ENCODE measurements at regions not wholly inside any gene's neighbourhood (a gene's known extent, or its start where the extent isn't known, plus 50 kb on each side); places are given as distances from the start of the nearest gene placed in this dataset.

DNA sequence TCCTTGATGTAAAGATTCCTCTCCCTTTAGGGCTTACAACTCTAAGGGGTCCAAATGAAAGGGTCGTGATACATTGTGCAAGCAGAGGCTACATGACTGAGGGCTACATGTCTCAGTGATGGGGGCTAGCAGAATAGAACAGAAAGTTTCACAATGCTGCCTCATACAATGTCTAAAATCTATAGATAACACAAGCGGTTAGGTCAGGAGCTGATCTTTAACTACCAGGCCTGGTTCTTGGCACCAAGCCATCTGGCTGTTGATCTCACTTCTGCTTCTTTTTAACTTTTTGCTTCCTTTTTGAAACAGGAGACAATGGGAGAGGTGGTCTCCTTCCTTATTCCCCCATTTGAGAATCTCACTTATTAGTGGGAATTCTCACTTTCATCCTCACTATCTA lies 710.2 kb downstream of the AMY1C start:
- no peaks in the 10 kb centered on the region for H3K4me1 ChIP-seq (ENCODE audit: control insufficient read depth, insufficient read depth, low read depth, low read length)
- H2BK15ac ChIP-seq (ENCODE audit: low read depth, poor library complexity, severe bottlenecking) = no peak overlapping the region
- no peaks in the 10 kb centered on the region for H3K79me1 ChIP-seq (replicated peaks; ENCODE audit: low read length, poor library complexity, severe bottlenecking)
- no peaks in the 10 kb centered on the region for H3K27me3 ChIP-seq (ENCODE audit: control insufficient read depth in 1 of 2, insufficient read depth in 1 of 2, low read length in 2 of 2)
- peaks cover 28% of the 10 kb centered on the region for H3K9me3 ChIP-seq (ENCODE audit: control insufficient read depth, low read length)
- H3K18ac ChIP-seq (ENCODE audit: low read depth in 1 of 2, low read length in 2 of 2) = no peak overlapping the region
- H3K4me3 ChIP-seq (ENCODE audit: insufficient read depth in 1 of 2, low read depth in 1 of 2, low read length in 2 of 2) = no peak overlapping the region
- no peak overlapping the region for H3K27ac ChIP-seq (ENCODE audit: low read length, poor library complexity, severe bottlenecking)
- H3K4me2 ChIP-seq (ENCODE audit: low read length, poor library complexity, severe bottlenecking) = no peak overlapping the region
- no peak overlapping the region for H3K14ac ChIP-seq (ENCODE audit: low read length in 2 of 2)
- H3K36me3 ChIP-seq (ENCODE audit: control insufficient read depth in 1 of 2, insufficient read depth in 2 of 2, low read depth in 1 of 2, low read length in 2 of 2) = no peaks in the 10 kb centered on the region
- no peak overlapping the region for H2BK5ac ChIP-seq (ENCODE audit: low read depth, low read length, poor library complexity, severe bottlenecking)
- H2BK12ac ChIP-seq (ENCODE audit: low read length in 2 of 2) = no peak overlapping the region
- no peak overlapping the region for H3K9ac ChIP-seq (ENCODE audit: low read length)
- no peak overlapping the region for H2BK120ac ChIP-seq (ENCODE audit: low read depth, low read length)
- no peak overlapping the region for H4K91ac ChIP-seq (ENCODE audit: low read length)
- no peak overlapping the region for H3K4ac ChIP-seq (ENCODE audit: low read depth in 1 of 2, low read length in 2 of 2)
- no peak overlapping the region for H2AK5ac ChIP-seq (ENCODE audit: low read length, severe bottlenecking)
- DNase-seq = no peak
- no peak overlapping the region for H4K8ac ChIP-seq (ENCODE audit: low read length)
- H2AFZ ChIP-seq (ENCODE audit: low read depth, low read length) = no peak overlapping the region
- no peak overlapping the region for H3K23ac ChIP-seq (ENCODE audit: low read length in 2 of 2)
- WGBS = 100% methylated on average over 1 of the region's 2 CpGs

DNA sequence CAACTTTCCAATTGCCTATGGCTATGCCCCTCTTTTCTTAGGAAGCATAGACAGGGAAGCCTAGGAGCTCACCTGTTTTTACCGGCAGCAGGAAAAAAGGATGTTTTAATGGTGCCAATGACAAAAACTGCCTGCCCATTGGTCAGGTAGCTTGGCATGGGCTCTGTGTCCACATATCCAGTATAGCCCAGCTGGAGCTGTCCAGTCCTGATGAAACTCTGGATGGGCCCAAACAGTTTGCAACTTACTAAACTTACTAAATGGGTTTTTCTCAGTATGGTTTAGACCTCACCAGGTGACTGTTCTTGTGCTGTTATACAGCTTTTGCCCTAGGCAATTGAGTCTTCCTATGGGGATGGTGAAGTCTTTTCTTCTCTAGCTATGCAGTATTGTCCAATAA lies 711.2 kb downstream of the AMY1C start:
- no peaks in the 10 kb centered on the region for H3K27me3 ChIP-seq (ENCODE audit: control insufficient read depth in 1 of 2, insufficient read depth in 1 of 2, low read length in 2 of 2)
- H2BK120ac ChIP-seq (ENCODE audit: low read depth, low read length) = no peak overlapping the region
- no peak for DNase-seq
- 100% methylated on average over 1 of the region's 1 CpG for WGBS
- no peak overlapping the region for H4K8ac ChIP-seq (ENCODE audit: low read length)
- H2AK5ac ChIP-seq (ENCODE audit: low read length, severe bottlenecking) = no peak overlapping the region
- H3K36me3 ChIP-seq (ENCODE audit: control insufficient read depth in 1 of 2, insufficient read depth in 2 of 2, low read depth in 1 of 2, low read length in 2 of 2) = no peaks in the 10 kb centered on the region
- H2BK12ac ChIP-seq (ENCODE audit: low read length in 2 of 2) = no peak overlapping the region
- no peak overlapping the region for H3K27ac ChIP-seq (ENCODE audit: low read length, poor library complexity, severe bottlenecking)
- H3K4ac ChIP-seq (ENCODE audit: low read depth in 1 of 2, low read length in 2 of 2) = no peak overlapping the region
- no peaks in the 10 kb centered on the region for H3K79me1 ChIP-seq (replicated peaks; ENCODE audit: low read length, poor library complexity, severe bottlenecking)
- no peak overlapping the region for H3K14ac ChIP-seq (ENCODE audit: low read length in 2 of 2)
- H3K23ac ChIP-seq (ENCODE audit: low read length in 2 of 2) = no peak overlapping the region
- H3K9me3 ChIP-seq (ENCODE audit: control insufficient read depth, low read length) = peaks cover 22% of the 10 kb centered on the region
- no peak overlapping the region for H4K91ac ChIP-seq (ENCODE audit: low read length)
- no peak overlapping the region for H3K9ac ChIP-seq (ENCODE audit: low read length)
- H2BK5ac ChIP-seq (ENCODE audit: low read depth, low read length, poor library complexity, severe bottlenecking) = no peak overlapping the region
- no peaks in the 10 kb centered on the region for H3K4me1 ChIP-seq (ENCODE audit: control insufficient read depth, insufficient read depth, low read depth, low read length)
- no peak overlapping the region for H3K4me3 ChIP-seq (ENCODE audit: insufficient read depth in 1 of 2, low read depth in 1 of 2, low read length in 2 of 2)
- no peak overlapping the region for H2AFZ ChIP-seq (ENCODE audit: low read depth, low read length)
- no peak overlapping the region for H3K4me2 ChIP-seq (ENCODE audit: low read length, poor library complexity, severe bottlenecking)
- H3K18ac ChIP-seq (ENCODE audit: low read depth in 1 of 2, low read length in 2 of 2) = no peak overlapping the region
- H2BK15ac ChIP-seq (ENCODE audit: low read depth, poor library complexity, severe bottlenecking) = no peak overlapping the region

DNA sequence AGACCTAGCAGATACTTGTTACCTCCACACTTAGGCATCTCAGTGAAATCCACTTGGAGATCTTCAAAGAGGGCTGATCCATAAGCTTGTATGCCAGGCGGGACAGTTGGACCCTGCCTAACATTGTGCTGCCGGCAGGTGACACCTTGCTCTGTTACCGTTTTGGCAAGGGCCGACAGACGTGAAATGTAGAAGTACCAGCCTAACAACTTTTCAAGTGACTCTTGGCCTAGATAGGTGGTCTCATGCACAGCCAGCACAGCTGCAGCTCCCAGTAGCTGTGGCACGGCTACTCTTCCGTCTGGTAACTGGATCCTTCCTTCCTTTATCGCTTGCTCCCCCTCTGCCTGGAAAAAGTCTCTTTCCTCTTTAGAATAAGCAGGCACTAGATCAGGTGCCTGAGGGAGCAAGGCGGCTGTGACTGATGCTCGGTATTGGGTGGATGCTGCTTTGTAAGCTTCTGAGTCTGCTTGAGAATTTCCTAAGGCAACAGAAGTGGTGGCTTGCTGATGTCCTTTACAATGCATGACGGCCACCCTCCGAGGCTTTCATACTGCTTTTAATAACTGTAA lies 713.5 kb downstream of the AMY1C start:
- H3K4me3 ChIP-seq (ENCODE audit: insufficient read depth in 1 of 2, low read depth in 1 of 2, low read length in 2 of 2) = no peak overlapping the region
- no peak overlapping the region for H2BK12ac ChIP-seq (ENCODE audit: low read length in 2 of 2)
- H3K79me1 ChIP-seq (replicated peaks; ENCODE audit: low read length, poor library complexity, severe bottlenecking) = no peaks in the 10 kb centered on the region
- H2BK120ac ChIP-seq (ENCODE audit: low read depth, low read length) = no peak overlapping the region
- DNase-seq = no peak
- no peaks in the 10 kb centered on the region for H3K4me1 ChIP-seq (ENCODE audit: control insufficient read depth, insufficient read depth, low read depth, low read length)
- no peaks in the 10 kb centered on the region for H3K27me3 ChIP-seq (ENCODE audit: control insufficient read depth in 1 of 2, insufficient read depth in 1 of 2, low read length in 2 of 2)
- H3K14ac ChIP-seq (ENCODE audit: low read length in 2 of 2) = no peak overlapping the region
- 91% methylated on average over 12 of the region's 12 CpGs for WGBS
- H3K9ac ChIP-seq (ENCODE audit: low read length) = no peak overlapping the region
- H3K9me3 ChIP-seq (ENCODE audit: control insufficient read depth, low read length) = peaks cover 25% of the 10 kb centered on the region
- H4K8ac ChIP-seq (ENCODE audit: low read length) = no peak overlapping the region
- H3K4me2 ChIP-seq (ENCODE audit: low read length, poor library complexity, severe bottlenecking) = no peak overlapping the region
- no peak overlapping the region for H3K4ac ChIP-seq (ENCODE audit: low read depth in 1 of 2, low read length in 2 of 2)
- no peaks in the 10 kb centered on the region for H3K36me3 ChIP-seq (ENCODE audit: control insufficient read depth in 1 of 2, insufficient read depth in 2 of 2, low read depth in 1 of 2, low read length in 2 of 2)
- no peak overlapping the region for H4K91ac ChIP-seq (ENCODE audit: low read length)
- no peak overlapping the region for H3K27ac ChIP-seq (ENCODE audit: low read length, poor library complexity, severe bottlenecking)
- H3K23ac ChIP-seq (ENCODE audit: low read length in 2 of 2) = no peak overlapping the region
- H3K18ac ChIP-seq (ENCODE audit: low read depth in 1 of 2, low read length in 2 of 2) = no peak overlapping the region
- H2AFZ ChIP-seq (ENCODE audit: low read depth, low read length) = no peak overlapping the region
- no peak overlapping the region for H2BK5ac ChIP-seq (ENCODE audit: low read depth, low read length, poor library complexity, severe bottlenecking)
- H2BK15ac ChIP-seq (ENCODE audit: low read depth, poor library complexity, severe bottlenecking) = no peak overlapping the region
- no peak overlapping the region for H2AK5ac ChIP-seq (ENCODE audit: low read length, severe bottlenecking)

DNA sequence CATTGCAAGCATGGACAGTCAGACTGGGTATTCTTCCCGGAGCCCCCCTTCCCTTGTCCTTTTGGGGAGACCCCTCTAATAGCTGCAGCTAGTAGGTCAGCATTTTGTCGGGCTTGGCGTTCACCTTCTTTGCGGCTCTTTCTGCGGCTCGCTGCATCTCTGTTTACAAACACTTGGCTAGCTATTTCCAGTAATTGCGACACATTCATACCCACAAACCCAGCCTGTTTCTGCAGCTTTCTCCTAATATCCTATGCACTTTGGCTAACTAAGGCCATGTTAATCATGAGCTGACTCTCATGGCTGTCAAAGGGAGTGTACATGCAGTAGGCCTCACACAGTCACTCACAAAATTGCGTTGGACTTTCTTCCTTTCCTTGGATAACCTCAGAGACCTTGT lies 716.4 kb downstream of the AMY1C start:
- Histone ChIP-seq H3K23ac (ENCODE audit: low read length in 2 of 2) (no peak overlapping the region), H3K27me3 (ENCODE audit: control insufficient read depth in 1 of 2, insufficient read depth in 1 of 2, low read length in 2 of 2) (no peaks in the 10 kb centered on the region), H4K8ac (ENCODE audit: low read length) (no peak overlapping the region), H2AK5ac (ENCODE audit: low read length, severe bottlenecking) (no peak overlapping the region), H3K4ac (ENCODE audit: low read depth in 1 of 2, low read length in 2 of 2) (no peak overlapping the region), H3K27ac (ENCODE audit: low read length, poor library complexity, severe bottlenecking) (no peak overlapping the region), H3K9me3 (ENCODE audit: control insufficient read depth, low read length) (peaks cover 19% of the 10 kb centered on the region), H4K91ac (ENCODE audit: low read length) (no peak overlapping the region), H2AFZ (ENCODE audit: low read depth, low read length) (no peak overlapping the region), H2BK5ac (ENCODE audit: low read depth, low read length, poor library complexity, severe bottlenecking) (no peak overlapping the region), H2BK12ac (ENCODE audit: low read length in 2 of 2) (no peak overlapping the region), H3K4me1 (ENCODE audit: control insufficient read depth, insufficient read depth, low read depth, low read length) (no peaks in the 10 kb centered on the region), H2BK15ac (ENCODE audit: low read depth, poor library complexity, severe bottlenecking) (no peak overlapping the region), H3K4me3 (ENCODE audit: insufficient read depth in 1 of 2, low read depth in 1 of 2, low read length in 2 of 2) (no peak overlapping the region), H3K18ac (ENCODE audit: low read depth in 1 of 2, low read length in 2 of 2) (no peak overlapping the region), H2BK120ac (ENCODE audit: low read depth, low read length) (no peak overlapping the region), H3K14ac (ENCODE audit: low read length in 2 of 2) (no peak overlapping the region), H3K9ac (ENCODE audit: low read length) (no peak overlapping the region), H3K36me3 (ENCODE audit: control insufficient read depth in 1 of 2, insufficient read depth in 2 of 2, low read depth in 1 of 2, low read length in 2 of 2) (no peaks in the 10 kb centered on the region), H3K79me1 (replicated peaks; ENCODE audit: low read length, poor library complexity, severe bottlenecking) (no peaks in the 10 kb centered on the region), H3K4me2 (ENCODE audit: low read length, poor library complexity, severe bottlenecking) (no peak overlapping the region)
- WGBS = 93% methylated on average over 8 of the region's 8 CpGs
- no peak for DNase-seq
